ENCODE measurements at regions not wholly inside any gene's neighbourhood (a gene's known extent, or its start where the extent isn't known, plus 50 kb on each side); places are given as distances from the start of the nearest gene placed in this dataset.

- no peak for DNase-seq
These were observed 240.9 kb upstream of the MIR17HG start for GRCh38 chr13:91106565-91106964.

GRCh38 chr13:91108315-91108714, 239.2 kb upstream of the MIR17HG start:
- no peak for DNase-seq

GRCh38 chr13:91111476-91112200, 235.8 kb upstream of the MIR17HG start:
- DNase-seq = no peak

GRCh38 chr13:91112201-91112923, 235.1 kb upstream of the MIR17HG start:
- no peak for DNase-seq

- DNase-seq = no peak
These were observed 234.6 kb upstream of the MIR17HG start for GRCh38 chr13:91112924-91113277.

GRCh38 chr13:91115776-91116175, 231.7 kb upstream of the MIR17HG start:
- DNase-seq = no peak

- no peak for DNase-seq
These were observed 230.1 kb upstream of the MIR17HG start for GRCh38 chr13:91117351-91117750.

- DNase-seq = no peak
These were observed 227.8 kb upstream of the MIR17HG start for GRCh38 chr13:91119643-91120042.

- no peak for DNase-seq
These were observed 224.7 kb upstream of the MIR17HG start for GRCh38 chr13:91122766-91123165.

GRCh38 chr13:91123456-91124127, 223.9 kb upstream of the MIR17HG start:
- peak; percentile 8 for DNase-seq

GRCh38 chr13:91126806-91127205, 220.7 kb upstream of the MIR17HG start:
- no peak for DNase-seq

GRCh38 chr13:91127995-91128394, 219.5 kb upstream of the MIR17HG start:
- DNase-seq = no peak

- no peak for DNase-seq
These were observed 215.1 kb upstream of the MIR17HG start for GRCh38 chr13:91132381-91132780.

- no peak for DNase-seq
These were observed 214.7 kb upstream of the MIR17HG start for GRCh38 chr13:91132786-91133185.

GRCh38 chr13:91133941-91134802, 213.3 kb upstream of the MIR17HG start:
- DNase-seq = peak; percentile 64

- no peak for DNase-seq
These were observed 212.7 kb upstream of the MIR17HG start for GRCh38 chr13:91134803-91135184.

GRCh38 chr13:91135376-91135775, 212.1 kb upstream of the MIR17HG start:
- DNase-seq = no peak

GRCh38 chr13:91135968-91136367, 211.5 kb upstream of the MIR17HG start:
- no peak for DNase-seq

GRCh38 chr13:91136806-91137205, 210.7 kb upstream of the MIR17HG start:
- DNase-seq = no peak

- no peak for DNase-seq
These were observed 208.3 kb upstream of the MIR17HG start for GRCh38 chr13:91139232-91139631.

- DNase-seq = no peak
These were observed 205.9 kb upstream of the MIR17HG start for GRCh38 chr13:91141543-91142061.

- DNase-seq = no peak
These were observed 204.9 kb upstream of the MIR17HG start for GRCh38 chr13:91142572-91142971.

- peak; percentile 91 for DNase-seq
These were observed 203.4 kb upstream of the MIR17HG start for GRCh38 chr13:91144054-91144453.

Measured in OCI-M1 (cell line).